Mucosa of descending colon (tissue), 3 donors: ENCODE measurements at regions not wholly inside any gene's neighbourhood (a gene's known extent, or its start where the extent isn't known, plus 50 kb on each side); places are given as distances from the start of the nearest gene placed in this dataset.
"Not testable (repeated sequence)": the region's sequence is repeated elsewhere in the genome, so short reads cannot be mapped to it uniquely, and the experiment has no call there.

Source experiments
- ATAC-seq: fragments of 200-7000 bp; cut with Tn5 transposase; one replicate; pipeline ENCODE4 v1.9.1; 2020; ENCODE audit warnings: mild to moderate bottlenecking, moderate library complexity
- DNase-seq, 3 donors: peaks; one replicate each; pipeline ENCODE4 v3.0.0-alpha.2; 2020
- H3K36me3 ChIP-seq: fragments of 200-600 bp; one replicate; pipeline ENCODE4 v1.8.0; 2021; ENCODE audit warnings: low read depth, mild to moderate bottlenecking
- H3K4me1 ChIP-seq: fragments of 200-600 bp; one replicate; pipeline ENCODE4 v1.8.0; 2021; ENCODE audit warnings: low read depth, mild to moderate bottlenecking
- H3K4me3 ChIP-seq: fragments of 200-600 bp; one replicate; pipeline ENCODE4 v1.8.0; 2021; ENCODE audit warnings: mild to moderate bottlenecking
- H3K9me3 ChIP-seq: fragments of 200-600 bp; one replicate; pipeline ENCODE4 v1.8.0; 2021; ENCODE audit warnings: mild to moderate bottlenecking
- CTCF ChIP-seq: fragments of 200-600 bp; IDR thresholded peaks from one replicate; pipeline ENCODE4 v1.8.0; 2022; ENCODE audit warnings: antibody characterized with exemption, mild to moderate bottlenecking
- intact Hi-C, 2 donors: fragments of 100-400 bp; cut with DNase I in 1 of 2; cut with micrococcal nuclease in 1 of 2; formaldehyde crosslinking; loops; one replicate each; pipeline versions ENCODE4 v1.11.0 to v1.11.1; 2022; cut with DNase I, micrococcal nuclease
- donor health status: DM: no; HTN: no; CAD: no; lungs with moderate emphysema.
- donor health status: DM: no; HTN: no; CAD: no.
- donor health status: DM: no; HTN: yes; CAD: no.

- H3K4me1 ChIP-seq, ATAC-seq, H3K9me3 ChIP-seq, intact Hi-C loops, H3K4me3 ChIP-seq, H3K36me3 ChIP-seq, DNase-seq: not testable (repeated sequence)
Observed at GRCh38 chr9:28149361-28150050, 576.2 kb upstream of the C9orf72 start.

- no peaks in the 10 kb centered on the region for H3K9me3 ChIP-seq
- no peaks in the 10 kb centered on the region for H3K36me3 ChIP-seq
- TF ChIP-seq CTCF: no peak
- intact Hi-C loops: no loop called here
- no peaks in the 10 kb centered on the region for H3K4me1 ChIP-seq
- DNase-seq (no peak), ATAC-seq (no peak)
- no peak overlapping the region for H3K4me3 ChIP-seq
Observed at GRCh38 chr9:28155067-28155466, 581.8 kb upstream of the C9orf72 start.

- TF ChIP-seq CTCF: no peak
- intact Hi-C loops: no loop called here
- no peak for DNase-seq
- Histone ChIP-seq H3K36me3 (no peaks in the 10 kb centered on the region), H3K9me3 (no peaks in the 10 kb centered on the region), H3K4me1 (no peaks in the 10 kb centered on the region), H3K4me3 (no peak overlapping the region)
- ATAC-seq: no peak
Observed at GRCh38 chr9:28155671-28156070, 582.4 kb upstream of the C9orf72 start.

GRCh38 chr9:28158451-28158850 lies 585.2 kb upstream of the C9orf72 start:
- no peak for ATAC-seq
- Histone ChIP-seq H3K9me3 (no peaks in the 10 kb centered on the region), H3K36me3 (no peaks in the 10 kb centered on the region), H3K4me3 (no peak overlapping the region), H3K4me1 (no peaks in the 10 kb centered on the region)
- no peak for DNase-seq
- intact Hi-C loops: no loop called here
- no peak for TF ChIP-seq CTCF

GRCh38 chr9:28163619-28164018 lies 590.3 kb upstream of the C9orf72 start:
- DNase-seq (no peak), ATAC-seq (no peak)
- Histone ChIP-seq H3K4me1 (no peaks in the 10 kb centered on the region), H3K36me3 (no peaks in the 10 kb centered on the region), H3K9me3 (no peaks in the 10 kb centered on the region), H3K4me3 (no peak overlapping the region)
- intact Hi-C loops: no loop called here
- no peak for TF ChIP-seq CTCF

GRCh38 chr9:28166179-28166578 lies 592.9 kb upstream of the C9orf72 start:
- no peaks in the 10 kb centered on the region for H3K36me3 ChIP-seq
- DNase-seq (no peak), ATAC-seq (no peak)
- intact Hi-C loops: no loop called here
- H3K4me3 ChIP-seq: no peak overlapping the region
- TF ChIP-seq CTCF: no peak
- no peaks in the 10 kb centered on the region for H3K4me1 ChIP-seq
- H3K9me3 ChIP-seq: no peaks in the 10 kb centered on the region
